Ectodermal cell (in vitro differentiated cells): ENCODE measurements at regions not wholly inside any gene's neighbourhood (a gene's known extent, or its start where the extent isn't known, plus 50 kb on each side); places are given as distances from the start of the nearest gene placed in this dataset.
A peak's percentile ranks its signal among the peaks of the same experiment; 100 is the strongest.

Experiments
- H3K27ac ChIP-seq: 2 replicates; pipeline ENCODE4 v1.7.0; 2013; ENCODE audit warnings: mild to moderate bottlenecking, low read depth, low read length; ENCODE audit not compliant: insufficient read depth, poor library complexity, severe bottlenecking
- H3K27me3 ChIP-seq: 2 replicates; pipeline ENCODE4 v1.7.0; 2013; ENCODE audit warnings: mild to moderate bottlenecking, low read length; ENCODE audit not compliant: insufficient read depth, control insufficient read depth, poor library complexity, severe bottlenecking
- H3K36me3 ChIP-seq: one replicate; pipeline ENCODE4 v1.7.0; 2013; ENCODE audit warnings: low read length; ENCODE audit not compliant: control insufficient read depth, insufficient read depth
- H3K4me1 ChIP-seq: one replicate; pipeline ENCODE4 v1.7.0; 2013; ENCODE audit warnings: low read length; ENCODE audit not compliant: control insufficient read depth, insufficient read depth
- H3K4me3 ChIP-seq: 2 replicates; pipeline ENCODE4 v1.7.0; 2013; ENCODE audit warnings: low read depth, low read length, control low read depth; ENCODE audit not compliant: insufficient read depth
- H3K9me3 ChIP-seq: 2 replicates; pipeline ENCODE4 v1.7.0; 2013; ENCODE audit warnings: mild to moderate bottlenecking, low read length, moderate library complexity; ENCODE audit not compliant: control insufficient read depth
- WGBS, 2 experiments: methylation state at CpG; one replicate each; pipeline ENCODE4 v1.1.7; 2013; ENCODE audit warnings: missing lambda C conversion rate in 2 of 2; 5-methylcytosine and 5-hydroxymethylcytosine counted together

DNA sequence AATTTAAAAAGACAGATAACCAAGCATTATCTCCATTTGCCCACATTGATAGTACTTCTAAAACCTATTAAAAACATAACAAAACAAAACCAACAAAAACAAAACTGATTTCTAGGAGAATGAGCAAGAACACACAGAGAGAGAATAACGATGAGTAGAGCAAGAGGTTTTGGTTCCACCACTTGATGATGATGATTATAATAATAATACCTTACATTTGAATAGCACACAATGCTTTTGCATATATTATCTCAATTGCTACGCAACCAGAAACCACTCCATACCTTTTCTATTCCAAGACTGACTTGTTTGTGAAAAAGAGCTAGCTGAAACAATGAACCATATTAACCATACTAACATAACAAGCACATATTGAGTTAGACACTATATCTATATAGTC, 1090.9 kb downstream of the SH3BGRL start:
- H3K4me3 ChIP-seq = no peak overlapping the region
- H3K27me3 ChIP-seq = no peaks in the 10 kb centered on the region
- H3K27ac ChIP-seq = no peak overlapping the region
- 100% methylated on average over 1 of the region's 2 CpGs; no CpG with 5 or more reads in 1 of the 2 experiments for WGBS, 2 experiments
- H3K36me3 ChIP-seq = no peaks in the 10 kb centered on the region
- H3K4me1 ChIP-seq = no peaks in the 10 kb centered on the region
- no peaks in the 10 kb centered on the region for H3K9me3 ChIP-seq

DNA sequence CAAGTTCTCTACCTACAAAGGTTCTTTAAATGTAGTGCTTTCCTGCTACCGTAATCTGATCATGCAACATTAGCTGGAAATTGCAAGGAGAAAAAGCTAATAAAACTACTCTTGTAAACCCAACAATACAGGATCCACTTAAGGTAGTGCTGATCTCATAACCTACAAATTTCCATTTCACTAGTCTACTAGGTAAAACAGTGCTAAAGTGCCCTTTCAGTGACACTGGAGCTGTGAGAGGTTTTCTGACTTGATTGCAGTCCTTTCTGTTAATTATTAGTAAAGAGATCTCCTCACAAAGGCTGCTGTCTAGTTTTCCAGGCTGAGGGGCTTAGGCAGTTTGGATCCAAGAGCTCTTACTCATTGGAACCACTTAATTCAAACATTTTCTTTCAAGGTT, 1118.7 kb downstream of the SH3BGRL start:
- 88% methylated on average over 1 of the region's 1 CpG; no CpG with 5 or more reads in 1 of the 2 experiments for WGBS, 2 experiments

DNA sequence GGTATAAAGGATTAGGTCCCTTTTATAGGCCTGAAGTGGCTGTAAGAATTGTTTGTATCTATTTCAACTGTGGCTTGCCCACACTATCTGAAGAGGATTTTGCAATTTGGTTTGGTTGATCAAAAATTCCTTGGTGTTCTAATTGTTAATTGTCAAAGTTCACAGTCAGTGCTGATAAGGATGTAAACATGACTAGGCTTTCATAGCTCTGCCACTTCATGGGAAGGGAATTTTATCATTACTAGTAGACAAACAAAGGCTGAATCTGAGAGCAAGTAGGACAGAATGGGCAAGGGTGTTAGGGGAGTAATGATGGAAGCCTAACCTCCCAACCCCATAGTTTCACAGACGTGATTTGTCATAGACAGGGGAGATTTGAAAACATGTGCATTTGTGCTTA, 1131.7 kb downstream of the SH3BGRL start:
- Histone ChIP-seq H3K4me3 (no peak overlapping the region), H3K27ac (no peak overlapping the region), H3K4me1 (no peaks in the 10 kb centered on the region), H3K36me3 (no peaks in the 10 kb centered on the region), H3K27me3 (no peaks in the 10 kb centered on the region), H3K9me3 (no peaks in the 10 kb centered on the region)
- WGBS, 2 experiments = no CpG with 5 or more reads among the region's 1 CpG

More for the DNA sequence above, 1118.7 kb downstream of the SH3BGRL start:
- Histone ChIP-seq H3K27me3 (no peaks in the 10 kb centered on the region), H3K36me3 (no peaks in the 10 kb centered on the region), H3K9me3 (no peaks in the 10 kb centered on the region), H3K27ac (peak overlapping the region; percentile 26), H3K4me1 (no peaks in the 10 kb centered on the region), H3K4me3 (no peak overlapping the region)

- 92% methylated on average over 1 of the region's 1 CpG; no CpG with 5 or more reads in 1 of the 2 experiments for WGBS, 2 experiments
- H3K27me3 ChIP-seq = no peaks in the 10 kb centered on the region
- H3K4me3 ChIP-seq = no peak overlapping the region
- no peaks in the 10 kb centered on the region for H3K36me3 ChIP-seq
- H3K9me3 ChIP-seq = no peaks in the 10 kb centered on the region
- H3K27ac ChIP-seq = no peak overlapping the region
- H3K4me1 ChIP-seq = no peaks in the 10 kb centered on the region
These were observed 1133.9 kb downstream of the SH3BGRL start for GRCh38 chrX:82335772-82336171.

GRCh38 chrX:82342531-82342930, 1140.6 kb downstream of the SH3BGRL start:
- H3K36me3 ChIP-seq = no peaks in the 10 kb centered on the region
- H3K9me3 ChIP-seq = no peaks in the 10 kb centered on the region
- no peaks in the 10 kb centered on the region for H3K27me3 ChIP-seq
- H3K27ac ChIP-seq = no peak overlapping the region
- no peak overlapping the region for H3K4me3 ChIP-seq
- no peaks in the 10 kb centered on the region for H3K4me1 ChIP-seq
- 80 to 93% methylated on average over 2 of the region's 3 CpGs for WGBS, 2 experiments

DNA sequence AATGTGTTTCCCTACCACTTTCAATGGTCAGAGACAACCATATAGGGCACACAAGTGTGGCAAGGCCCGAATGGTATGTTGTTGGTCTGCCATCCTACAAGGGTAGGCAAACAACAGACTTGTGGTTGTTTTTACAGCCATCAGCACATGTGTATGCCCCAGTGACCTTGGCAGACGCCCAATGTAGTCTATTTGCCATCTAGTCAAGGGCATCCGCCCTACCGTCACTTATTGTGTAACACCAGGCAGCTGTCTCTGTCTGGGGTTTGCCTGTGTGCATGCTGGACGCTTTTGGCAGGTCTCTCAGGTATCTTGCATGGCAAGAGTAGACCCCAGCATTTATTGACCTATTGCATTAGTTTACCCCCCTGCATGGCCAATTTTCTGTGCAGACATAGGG, 1145.5 kb upstream of the POU3F4 start:
- Histone ChIP-seq H3K27me3 (no peaks in the 10 kb centered on the region), H3K27ac (no peak overlapping the region), H3K36me3 (no peaks in the 10 kb centered on the region), H3K4me1 (no peaks in the 10 kb centered on the region), H3K4me3 (no peak overlapping the region), H3K9me3 (no peaks in the 10 kb centered on the region)
- 90 to 95% methylated on average over 5 of the region's 5 CpGs for WGBS, 2 experiments

- no peak overlapping the region for H3K27ac ChIP-seq
- no peak overlapping the region for H3K4me3 ChIP-seq
- H3K4me1 ChIP-seq = no peaks in the 10 kb centered on the region
- WGBS, 2 experiments = 90 to 95% methylated on average over 1 of the region's 1 CpG
- H3K27me3 ChIP-seq = no peaks in the 10 kb centered on the region
- no peaks in the 10 kb centered on the region for H3K9me3 ChIP-seq
- no peaks in the 10 kb centered on the region for H3K36me3 ChIP-seq
These were observed 1145.1 kb upstream of the POU3F4 start for GRCh38 chrX:82362990-82363389.

DNA sequence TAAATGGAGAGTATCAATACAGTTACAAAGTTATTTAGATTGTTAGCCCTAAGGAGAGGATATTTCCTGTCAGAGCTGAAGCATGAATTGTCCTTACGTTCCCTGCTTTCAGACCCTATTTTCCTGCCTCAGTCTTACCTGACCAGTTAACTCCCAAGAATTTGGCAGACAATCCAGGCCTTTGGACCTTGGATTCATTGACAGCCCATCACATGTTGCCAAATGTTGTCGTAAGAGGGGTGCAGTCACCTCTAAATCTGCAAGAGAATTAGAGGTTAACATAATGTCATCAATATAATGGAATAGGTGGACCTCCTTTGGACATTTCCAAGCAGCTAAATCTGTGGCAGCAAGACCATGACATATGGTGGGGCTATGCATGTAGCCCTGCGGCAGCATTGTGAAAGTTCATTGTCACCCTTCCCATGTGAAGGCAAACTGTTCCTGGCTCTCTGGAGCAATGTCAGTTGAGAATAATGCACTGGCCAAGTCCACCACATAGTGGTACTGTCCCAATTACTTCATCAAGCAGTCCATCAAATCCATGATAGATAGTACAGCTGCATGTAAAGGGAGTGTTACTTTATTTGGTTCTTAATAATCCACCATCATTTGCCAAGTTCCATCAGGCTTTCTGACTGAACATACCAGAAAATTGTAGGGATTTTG, 1137.0 kb upstream of the POU3F4 start:
- H3K36me3 ChIP-seq = no peaks in the 10 kb centered on the region
- no peaks in the 10 kb centered on the region for H3K4me1 ChIP-seq
- H3K4me3 ChIP-seq = no peak overlapping the region
- WGBS, 2 experiments = 86 to 94% methylated on average over 2 to 3 of the region's 3 CpGs
- H3K9me3 ChIP-seq = no peaks in the 10 kb centered on the region
- no peaks in the 10 kb centered on the region for H3K27me3 ChIP-seq
- no peak overlapping the region for H3K27ac ChIP-seq

DNA sequence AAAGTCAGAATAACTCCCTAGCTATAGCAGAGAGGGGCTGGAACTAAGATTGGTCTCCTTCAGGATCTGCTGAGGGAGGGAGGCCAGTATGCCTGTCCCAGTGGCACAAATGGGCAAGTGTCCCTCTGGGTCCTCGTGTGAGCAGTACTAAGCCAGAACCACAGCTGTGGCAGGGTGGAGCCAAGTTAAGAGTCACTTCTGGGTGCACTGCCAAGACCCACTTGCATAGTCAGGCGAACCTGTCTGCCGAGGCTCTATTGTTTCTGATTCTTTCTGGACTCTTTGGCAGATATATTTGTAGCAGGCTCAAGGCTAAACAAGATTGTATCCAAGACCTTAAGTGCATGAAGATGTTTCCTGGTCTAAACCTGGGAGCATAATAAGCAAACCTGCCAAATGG, 1123.7 kb upstream of the POU3F4 start:
- Histone ChIP-seq H3K27ac (no peak overlapping the region), H3K4me3 (no peak overlapping the region), H3K36me3 (no peaks in the 10 kb centered on the region), H3K27me3 (no peaks in the 10 kb centered on the region), H3K9me3 (no peaks in the 10 kb centered on the region), H3K4me1 (no peaks in the 10 kb centered on the region)
- 91 to 94% methylated on average over 3 of the region's 3 CpGs for WGBS, 2 experiments

DNA sequence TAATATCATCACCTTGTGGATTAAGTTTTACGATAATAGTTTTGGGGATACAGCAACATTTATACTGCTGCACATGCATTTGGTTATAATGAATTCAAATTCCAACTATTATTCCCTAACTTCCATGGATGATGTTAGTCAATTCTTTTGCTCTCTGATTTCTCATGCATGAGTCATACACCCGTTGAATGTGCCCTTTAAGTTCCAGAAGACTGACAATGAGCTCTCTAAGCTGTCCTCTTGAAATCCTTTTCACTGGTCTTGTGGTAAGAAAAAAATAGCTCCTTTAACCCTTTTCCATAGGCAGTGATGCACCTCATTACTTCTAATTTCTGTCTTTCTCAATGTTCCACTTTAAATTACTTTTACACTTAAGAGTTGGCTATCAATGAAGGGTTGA, 1095.2 kb upstream of the POU3F4 start:
- Histone ChIP-seq H3K4me3 (no peak overlapping the region), H3K36me3 (no peaks in the 10 kb centered on the region), H3K4me1 (no peaks in the 10 kb centered on the region), H3K9me3 (no peaks in the 10 kb centered on the region), H3K27ac (no peak overlapping the region), H3K27me3 (no peaks in the 10 kb centered on the region)
- 43 to 67% methylated on average over 1 to 2 of the region's 2 CpGs for WGBS, 2 experiments

DNA sequence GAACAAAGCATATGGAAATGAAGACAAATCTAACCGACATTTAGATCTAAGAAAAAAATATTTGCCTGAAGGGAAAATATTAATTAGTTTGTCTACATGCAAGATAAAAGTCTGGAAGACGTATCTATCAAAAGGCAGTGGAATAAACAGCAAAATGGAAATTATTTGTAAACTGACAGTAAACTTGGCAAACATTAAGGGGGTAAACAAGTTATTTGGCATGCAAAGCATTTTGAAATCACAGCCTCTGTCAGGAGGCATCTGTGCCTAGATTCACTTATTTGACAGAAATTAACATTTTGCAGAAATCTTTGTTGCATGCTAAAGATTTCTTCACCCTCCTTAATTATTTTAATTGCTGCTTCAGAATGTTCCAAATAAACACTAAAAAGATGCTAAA, 1065.8 kb upstream of the POU3F4 start:
- Histone ChIP-seq H3K9me3 (no peaks in the 10 kb centered on the region), H3K36me3 (no peaks in the 10 kb centered on the region), H3K4me3 (no peak overlapping the region), H3K27me3 (no peaks in the 10 kb centered on the region), H3K4me1 (no peaks in the 10 kb centered on the region), H3K27ac (no peak overlapping the region)
- 79 to 89% methylated on average over 1 to 2 of the region's 2 CpGs for WGBS, 2 experiments
